GM12873 (cell line): ENCODE measurements at regions not wholly inside any gene's neighbourhood (a gene's known extent, or its start where the extent isn't known, plus 50 kb on each side); places are given as distances from the start of the nearest gene placed in this dataset.

ENCODE experiments used
- CTCF ChIP-seq: IDR thresholded peaks from 2 replicates; pipeline ENCODE4 v1.5.1; 2012; ENCODE audit warnings: low read depth, mild to moderate bottlenecking, moderate library complexity, low read length, control low read depth; ENCODE audit not compliant: insufficient read depth; ENCODE audit errors: missing control alignments

- TF ChIP-seq CTCF = no peak
Observed at GRCh38 chr14:105937253-105938054, 411.1 kb downstream of the TMEM121 start.

GRCh38 chr14:105938055-105938863 is 411.9 kb downstream of the TMEM121 start:
- no peak for TF ChIP-seq CTCF

GRCh38 chr14:105938959-105939358 is 412.6 kb downstream of the TMEM121 start:
- no peak for TF ChIP-seq CTCF

GRCh38 chr14:105939810-105940508 is 413.6 kb downstream of the TMEM121 start:
- no peak for TF ChIP-seq CTCF

- no peak for TF ChIP-seq CTCF
Observed at GRCh38 chr14:105940534-105941225, 414.3 kb downstream of the TMEM121 start.

GRCh38 chr14:105941226-105942166 is 415.1 kb downstream of the TMEM121 start:
- TF ChIP-seq CTCF = no peak
